ENCODE measurements at regions not wholly inside any gene's neighbourhood (a gene's known extent, or its start where the extent isn't known, plus 50 kb on each side); places are given as distances from the start of the nearest gene placed in this dataset.

DNA sequence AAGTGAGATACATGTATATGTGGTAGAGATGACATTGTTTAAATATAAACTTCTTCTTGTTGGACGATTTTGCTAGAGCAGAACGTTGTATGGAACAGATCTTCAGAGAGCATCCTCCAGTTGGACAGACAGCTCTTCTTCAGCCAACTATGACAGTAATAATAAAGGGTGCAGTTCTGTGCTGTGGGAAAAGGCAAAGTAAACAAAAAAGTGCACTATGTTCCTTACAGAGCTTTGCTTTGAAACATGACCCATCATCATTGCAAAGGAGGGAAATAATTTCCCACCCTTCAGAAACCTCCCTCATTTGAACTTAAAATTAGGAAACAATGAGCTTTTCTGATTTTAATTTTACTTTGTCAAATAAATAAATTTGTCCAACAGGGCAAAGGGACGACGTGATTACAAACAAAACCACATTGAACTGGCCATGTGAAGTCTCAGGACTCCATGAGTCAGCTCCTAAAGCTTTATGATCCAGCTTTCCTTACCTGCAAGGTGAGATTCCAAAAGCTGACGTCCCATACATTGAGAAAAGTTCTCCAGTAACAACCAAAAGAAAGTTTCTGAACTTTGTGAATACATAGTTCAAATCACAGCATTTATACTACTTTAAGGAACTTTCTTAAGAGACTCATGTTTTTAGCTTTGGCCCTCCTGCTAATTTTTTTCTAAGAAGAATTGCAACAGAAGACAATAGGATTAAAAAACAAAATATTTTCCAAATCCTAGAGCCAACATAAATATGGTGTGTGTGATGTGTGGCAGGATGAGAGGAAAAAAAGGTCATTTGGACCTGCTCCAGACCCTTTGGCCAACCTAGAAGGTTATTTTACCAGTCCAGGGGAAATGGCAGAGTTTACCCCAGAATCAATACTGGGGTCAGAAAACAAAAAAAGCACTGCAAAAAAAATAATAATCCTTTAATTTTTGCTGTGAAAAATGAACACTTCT, 565.4 kb upstream of the NRP1 start:
- TF ChIP-seq TCF12 (IDR thresholded peaks at IDR 0.05; ENCODE audit: low read depth) (no peak), EGR1 (IDR thresholded peaks at IDR 0.05) (no peak), EP300 (IDR thresholded peaks at IDR 0.05; ENCODE audit: borderline replicate concordance) (no peak), ZBTB7A (IDR thresholded peaks at IDR 0.05; ENCODE audit: low read depth) (no peak), CEBPB (IDR thresholded peaks at IDR 0.05) (no peak), YY1 (IDR thresholded peaks at IDR 0.05; ENCODE audit: low read depth) (no peak), RAD21 (IDR thresholded peaks at IDR 0.05; ENCODE audit: low read depth) (no peak), FOXM1 (IDR thresholded peaks at IDR 0.05; ENCODE audit: borderline replicate concordance, low read depth) (no peak)
- TF ChIP-seq, protein P1, sequence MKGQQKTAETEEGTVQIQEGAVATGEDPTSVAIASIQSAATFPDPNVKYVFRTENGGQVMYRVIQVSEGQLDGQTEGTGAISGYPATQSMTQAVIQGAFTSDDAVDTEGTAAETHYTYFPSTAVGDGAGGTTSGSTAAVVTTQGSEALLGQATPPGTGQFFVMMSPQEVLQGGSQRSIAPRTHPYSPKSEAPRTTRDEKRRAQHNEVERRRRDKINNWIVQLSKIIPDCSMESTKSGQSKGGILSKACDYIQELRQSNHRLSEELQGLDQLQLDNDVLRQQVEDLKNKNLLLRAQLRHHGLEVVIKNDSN (IDR thresholded peaks at IDR 0.05): no peak

DNA sequence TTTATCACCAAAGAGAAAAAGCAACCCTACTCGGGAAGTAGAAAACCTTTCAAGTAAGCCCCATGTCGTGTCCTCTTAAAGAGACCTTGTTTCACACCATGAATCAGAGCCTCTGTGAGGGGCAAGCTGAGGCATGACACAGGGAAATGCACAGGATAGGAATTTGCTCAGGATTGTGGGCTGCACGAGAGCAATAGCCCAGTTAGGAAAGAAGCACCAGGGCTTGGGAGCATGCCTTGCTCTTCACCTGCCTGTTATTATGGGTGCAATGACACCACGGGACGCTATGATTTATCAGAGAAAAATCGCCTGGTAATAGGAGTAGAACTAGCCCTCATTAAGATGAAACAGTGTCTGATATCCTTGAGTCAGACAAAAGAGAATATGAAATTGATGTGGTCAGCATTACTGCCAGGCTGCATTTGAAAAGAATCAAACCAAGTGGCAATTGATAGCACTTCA, 562.9 kb upstream of the NRP1 start:
- no peak for TF ChIP-seq EGR1 (IDR thresholded peaks at IDR 0.05)
- TF ChIP-seq YY1 (IDR thresholded peaks at IDR 0.05; ENCODE audit: low read depth): no peak

DNA sequence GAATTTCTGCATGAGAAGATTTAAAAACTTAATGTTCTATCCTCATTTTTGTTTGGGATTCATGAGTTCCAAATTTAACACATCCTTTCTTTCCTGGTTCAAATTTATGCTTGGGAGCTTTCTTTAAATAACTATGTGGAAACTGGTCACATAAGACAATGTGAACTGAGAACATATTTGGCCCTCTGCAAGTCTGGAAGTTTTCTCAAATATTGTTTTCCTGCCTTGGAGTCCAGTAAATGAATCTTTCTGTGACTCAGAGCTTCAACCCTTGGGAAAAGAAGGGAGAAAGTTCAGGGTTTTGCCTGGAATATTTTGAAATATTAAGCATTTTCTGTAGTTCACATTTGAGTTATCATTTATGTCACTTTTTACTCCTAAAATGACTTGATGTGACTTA, 559.0 kb upstream of the NRP1 start:
- TF ChIP-seq TEAD4 (IDR thresholded peaks at IDR 0.05) (no peak), YY1 (IDR thresholded peaks at IDR 0.05; ENCODE audit: low read depth) (no peak), EP300 (IDR thresholded peaks at IDR 0.05; ENCODE audit: borderline replicate concordance) (no peak), TCF12 (IDR thresholded peaks at IDR 0.05; ENCODE audit: low read depth) (no peak), RAD21 (IDR thresholded peaks at IDR 0.05; ENCODE audit: low read depth) (no peak), CEBPB (IDR thresholded peaks at IDR 0.05) (no peak), NFIC (IDR thresholded peaks at IDR 0.05) (no peak), FOXM1 (IDR thresholded peaks at IDR 0.05; ENCODE audit: borderline replicate concordance, low read depth) (no peak), TAF1 (IDR thresholded peaks at IDR 0.05; ENCODE audit: low read depth) (no peak)

DNA sequence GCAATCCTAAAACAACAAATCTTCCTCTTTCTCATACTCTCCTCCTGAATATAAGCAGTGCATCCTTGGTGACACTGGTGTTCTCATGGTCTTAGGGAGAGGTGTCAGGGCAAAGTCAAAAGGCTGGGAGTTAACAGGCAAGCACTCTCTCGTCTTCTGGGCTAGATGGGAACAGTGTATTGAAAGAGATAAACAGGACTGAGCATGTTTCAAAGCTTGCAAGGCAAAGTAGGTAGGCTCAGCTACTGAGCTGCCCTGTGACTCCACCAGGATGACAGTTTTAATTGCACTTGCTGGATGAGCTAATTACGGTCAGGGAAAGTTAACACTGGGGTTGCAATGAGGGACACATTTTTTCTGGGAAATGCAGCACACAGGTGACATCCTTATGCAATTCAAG, 554.9 kb upstream of the NRP1 start:
- TF ChIP-seq CREB1 (IDR thresholded peaks at IDR 0.05; ENCODE audit: low read depth) (no peak), TCF12 (IDR thresholded peaks at IDR 0.05; ENCODE audit: low read depth) (no peak), TAF1 (IDR thresholded peaks at IDR 0.05; ENCODE audit: low read depth) (no peak), NFIC (IDR thresholded peaks at IDR 0.05) (no peak), YY1 (IDR thresholded peaks at IDR 0.05; ENCODE audit: low read depth) (no peak), RAD21 (IDR thresholded peaks at IDR 0.05; ENCODE audit: low read depth) (no peak), ZBTB7A (IDR thresholded peaks at IDR 0.05; ENCODE audit: low read depth) (no peak), CEBPB (IDR thresholded peaks at IDR 0.05) (no peak), TEAD4 (IDR thresholded peaks at IDR 0.05) (no peak), EGR1 (IDR thresholded peaks at IDR 0.05) (no peak), EP300 (IDR thresholded peaks at IDR 0.05; ENCODE audit: borderline replicate concordance) (no peak), FOXM1 (IDR thresholded peaks at IDR 0.05; ENCODE audit: borderline replicate concordance, low read depth) (no peak)
- TF ChIP-seq, protein P1 (IDR thresholded peaks at IDR 0.05): no peak
- TF ChIP-seq, protein P2, sequence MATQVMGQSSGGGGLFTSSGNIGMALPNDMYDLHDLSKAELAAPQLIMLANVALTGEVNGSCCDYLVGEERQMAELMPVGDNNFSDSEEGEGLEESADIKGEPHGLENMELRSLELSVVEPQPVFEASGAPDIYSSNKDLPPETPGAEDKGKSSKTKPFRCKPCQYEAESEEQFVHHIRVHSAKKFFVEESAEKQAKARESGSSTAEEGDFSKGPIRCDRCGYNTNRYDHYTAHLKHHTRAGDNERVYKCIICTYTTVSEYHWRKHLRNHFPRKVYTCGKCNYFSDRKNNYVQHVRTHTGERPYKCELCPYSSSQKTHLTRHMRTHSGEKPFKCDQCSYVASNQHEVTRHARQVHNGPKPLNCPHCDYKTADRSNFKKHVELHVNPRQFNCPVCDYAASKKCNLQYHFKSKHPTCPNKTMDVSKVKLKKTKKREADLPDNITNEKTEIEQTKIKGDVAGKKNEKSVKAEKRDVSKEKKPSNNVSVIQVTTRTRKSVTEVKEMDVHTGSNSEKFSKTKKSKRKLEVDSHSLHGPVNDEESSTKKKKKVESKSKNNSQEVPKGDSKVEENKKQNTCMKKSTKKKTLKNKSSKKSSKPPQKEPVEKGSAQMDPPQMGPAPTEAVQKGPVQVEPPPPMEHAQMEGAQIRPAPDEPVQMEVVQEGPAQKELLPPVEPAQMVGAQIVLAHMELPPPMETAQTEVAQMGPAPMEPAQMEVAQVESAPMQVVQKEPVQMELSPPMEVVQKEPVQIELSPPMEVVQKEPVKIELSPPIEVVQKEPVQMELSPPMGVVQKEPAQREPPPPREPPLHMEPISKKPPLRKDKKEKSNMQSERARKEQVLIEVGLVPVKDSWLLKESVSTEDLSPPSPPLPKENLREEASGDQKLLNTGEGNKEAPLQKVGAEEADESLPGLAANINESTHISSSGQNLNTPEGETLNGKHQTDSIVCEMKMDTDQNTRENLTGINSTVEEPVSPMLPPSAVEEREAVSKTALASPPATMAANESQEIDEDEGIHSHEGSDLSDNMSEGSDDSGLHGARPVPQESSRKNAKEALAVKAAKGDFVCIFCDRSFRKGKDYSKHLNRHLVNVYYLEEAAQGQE (IDR thresholded peaks at IDR 0.05; ENCODE audit: low read depth): no peak
- TF ChIP-seq, protein P3, sequence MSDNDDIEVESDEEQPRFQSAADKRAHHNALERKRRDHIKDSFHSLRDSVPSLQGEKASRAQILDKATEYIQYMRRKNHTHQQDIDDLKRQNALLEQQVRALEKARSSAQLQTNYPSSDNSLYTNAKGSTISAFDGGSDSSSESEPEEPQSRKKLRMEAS (IDR thresholded peaks at IDR 0.05): no peak

DNA sequence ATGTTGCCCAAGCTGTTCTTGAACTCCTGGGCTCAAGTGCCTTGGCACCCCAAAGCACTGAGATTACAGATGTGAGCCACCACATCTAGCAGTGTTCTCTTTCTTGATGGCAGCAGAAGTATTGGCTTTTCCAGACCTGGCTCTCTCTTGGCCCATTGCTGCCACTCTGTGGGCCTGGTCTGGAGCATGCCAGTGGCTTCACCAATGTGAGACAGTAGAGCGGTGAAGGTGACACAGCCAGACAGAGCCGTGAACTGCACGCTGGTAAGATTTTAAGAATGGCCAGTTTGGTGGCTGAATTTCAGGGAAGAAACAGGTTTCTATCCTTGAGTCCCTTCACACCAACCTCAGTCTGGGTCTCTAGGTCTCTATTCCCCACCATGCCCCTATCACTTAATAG, 552.7 kb upstream of the NRP1 start:
- TF ChIP-seq FOXM1 (IDR thresholded peaks at IDR 0.05; ENCODE audit: borderline replicate concordance, low read depth): no peak
- TF ChIP-seq NFIC (IDR thresholded peaks at IDR 0.05): no peak
- TF ChIP-seq, protein P2 (IDR thresholded peaks at IDR 0.05; ENCODE audit: low read depth): no peak
- no peak for TF ChIP-seq EGR1 (IDR thresholded peaks at IDR 0.05)
- TF ChIP-seq ZBTB7A (IDR thresholded peaks at IDR 0.05; ENCODE audit: low read depth): no peak
- no peak for TF ChIP-seq TAF1 (IDR thresholded peaks at IDR 0.05; ENCODE audit: low read depth)
- TF ChIP-seq, protein P1 (IDR thresholded peaks at IDR 0.05): no peak
- no peak for TF ChIP-seq TCF12 (IDR thresholded peaks at IDR 0.05; ENCODE audit: low read depth)
- no peak for TF ChIP-seq EP300 (IDR thresholded peaks at IDR 0.05; ENCODE audit: borderline replicate concordance)
- TF ChIP-seq YY1 (IDR thresholded peaks at IDR 0.05; ENCODE audit: low read depth): no peak
- TF ChIP-seq CEBPB (IDR thresholded peaks at IDR 0.05): no peak
- TF ChIP-seq, protein P3 (IDR thresholded peaks at IDR 0.05): no peak
- no peak for TF ChIP-seq RAD21 (IDR thresholded peaks at IDR 0.05; ENCODE audit: low read depth)
- TF ChIP-seq CREB1 (IDR thresholded peaks at IDR 0.05; ENCODE audit: low read depth): no peak
- no peak for TF ChIP-seq TEAD4 (IDR thresholded peaks at IDR 0.05)
